Dedifferentiated amniotic fluid mesenchymal stem cell (primary cell): ENCODE measurements at regions not wholly inside any gene's neighbourhood (a gene's known extent, or its start where the extent isn't known, plus 50 kb on each side); places are given as distances from the start of the nearest gene placed in this dataset.

Source experiments
- DNase-seq: peaks from one replicate; pipeline ENCODE4 v3.0.0-alpha.2; 2016; ENCODE audit errors: extremely low spot score

DNA sequence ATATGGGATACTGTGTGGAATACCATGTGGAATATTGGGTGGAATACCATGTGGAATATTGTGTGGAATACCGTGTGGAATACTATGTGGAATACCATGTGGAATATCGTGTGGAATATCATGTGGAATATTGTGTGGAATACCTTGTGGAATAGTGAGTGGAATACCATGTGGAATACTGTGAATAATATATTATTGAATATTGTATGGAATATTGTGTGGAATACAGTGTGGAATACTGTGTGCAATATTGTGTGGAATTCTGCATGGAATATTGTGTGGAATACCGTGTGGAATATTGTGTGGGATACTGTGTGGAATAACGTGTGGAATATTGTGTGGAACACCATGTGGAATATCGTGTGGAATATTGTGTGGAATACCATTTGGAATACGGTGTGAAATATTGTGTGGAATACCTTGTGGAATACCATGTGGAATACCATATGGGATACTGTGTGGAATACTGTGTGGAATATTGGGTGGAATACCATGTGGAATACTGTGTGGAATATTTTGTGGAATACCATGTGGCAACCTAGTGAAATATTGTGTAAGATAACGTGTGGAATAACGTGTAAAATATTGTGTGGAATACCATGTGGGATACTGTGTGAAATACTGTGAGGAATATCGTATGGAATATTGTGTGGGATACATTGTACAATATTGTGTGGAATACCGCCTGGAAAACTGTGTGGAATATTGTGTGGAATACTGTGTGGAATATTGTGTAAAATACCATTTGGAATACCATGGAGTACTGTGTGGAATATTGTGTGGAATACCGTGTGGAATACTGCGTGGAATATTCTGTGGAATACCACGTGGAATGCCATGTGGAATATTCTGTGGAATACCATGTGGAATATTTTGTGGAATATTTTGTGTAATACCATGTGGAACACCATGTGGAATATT lies 133.9 kb upstream of the CHST15 start:
- no peak for DNase-seq

DNA sequence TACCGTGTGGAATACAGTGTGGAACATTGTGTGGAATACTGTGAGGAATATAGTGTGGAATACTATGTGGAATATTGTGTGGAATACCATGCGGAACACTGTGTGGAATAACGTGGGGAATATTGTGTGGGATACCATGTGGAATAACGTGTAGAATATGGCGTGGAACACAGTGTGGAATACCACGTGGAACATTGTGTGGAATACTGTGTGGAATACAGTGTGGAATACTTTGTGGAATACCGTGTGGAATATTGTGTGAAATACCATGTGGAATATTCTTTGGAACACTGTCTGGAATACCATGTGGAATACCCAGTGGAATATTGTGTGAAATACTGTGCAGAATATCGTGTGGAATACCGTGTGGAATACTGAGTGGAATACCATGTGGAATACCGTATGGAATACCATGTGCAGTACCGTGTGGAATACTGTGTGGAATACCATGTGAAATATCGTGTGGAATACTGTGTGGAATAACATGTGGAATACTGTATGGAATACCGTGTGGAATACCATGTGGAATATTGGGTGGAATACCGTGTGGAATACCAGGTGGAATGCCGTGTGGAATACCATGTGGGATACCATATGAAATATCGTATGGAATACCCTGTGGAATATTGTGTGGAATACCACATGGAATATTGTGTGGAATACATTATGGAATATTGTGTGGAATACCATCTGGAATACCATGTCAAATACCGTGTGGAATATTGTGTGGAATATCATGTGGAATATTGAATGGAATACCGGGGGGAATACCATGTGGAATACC lies 133.1 kb upstream of the CHST15 start:
- DNase-seq = no peak

DNA sequence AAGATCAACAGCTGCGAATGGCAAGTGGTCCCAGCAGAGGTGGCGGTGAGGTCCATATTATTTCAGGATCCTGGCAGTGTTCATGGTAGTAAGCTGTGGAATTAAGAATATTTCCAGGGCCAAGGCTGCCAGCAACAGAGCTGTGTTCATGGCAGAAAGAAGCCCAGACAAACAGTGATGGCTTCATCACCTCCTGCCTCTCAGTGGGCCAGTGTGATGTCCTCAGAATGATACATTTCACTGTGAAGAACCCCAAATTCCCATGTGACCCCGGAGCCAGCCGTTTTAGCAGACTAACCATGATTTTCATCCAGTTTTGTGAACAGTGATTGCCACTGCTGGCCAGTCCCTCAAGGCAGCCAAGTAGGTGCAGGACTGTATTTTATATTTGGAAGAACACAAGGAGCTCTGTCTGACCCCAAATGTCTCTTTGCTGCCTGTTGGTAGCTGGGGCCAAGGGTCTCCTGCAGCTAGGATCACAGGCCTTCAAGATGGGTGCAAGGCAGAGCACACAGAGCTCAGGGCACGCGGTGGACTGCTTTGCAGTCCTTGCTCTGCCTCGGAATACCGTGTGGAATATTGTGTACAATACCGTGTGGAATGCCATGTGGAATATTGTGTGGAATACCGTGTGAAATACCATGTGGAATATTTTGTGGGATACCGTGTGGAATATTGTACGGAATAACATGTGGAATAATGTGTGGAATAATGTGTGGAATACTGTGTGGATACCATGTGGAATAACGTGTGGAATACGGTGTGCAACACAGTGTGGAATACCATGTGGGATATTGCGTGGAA lies 132.3 kb upstream of the CHST15 start:
- no peak for DNase-seq

DNA sequence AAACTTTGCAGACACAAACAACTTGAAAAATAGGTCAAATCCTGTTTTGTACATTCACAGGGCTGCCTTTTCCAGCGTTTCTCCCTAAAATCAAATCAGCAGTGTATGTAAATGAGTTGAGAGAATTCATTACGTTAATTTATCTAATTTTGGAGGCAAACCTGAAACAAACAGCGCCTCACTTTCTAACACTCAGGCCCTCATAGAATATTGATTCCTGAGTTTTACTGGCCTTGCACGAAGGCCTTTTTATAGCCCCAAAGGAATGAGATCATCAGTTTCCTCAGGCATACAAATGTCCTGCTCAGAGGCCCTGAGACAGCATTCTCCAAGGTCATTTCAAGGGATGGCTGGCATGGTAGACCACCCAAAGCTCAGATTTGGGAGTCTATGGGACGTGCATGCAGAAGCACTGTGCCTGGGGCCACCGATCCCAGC lies 131.7 kb upstream of the CHST15 start:
- DNase-seq = no peak

DNA sequence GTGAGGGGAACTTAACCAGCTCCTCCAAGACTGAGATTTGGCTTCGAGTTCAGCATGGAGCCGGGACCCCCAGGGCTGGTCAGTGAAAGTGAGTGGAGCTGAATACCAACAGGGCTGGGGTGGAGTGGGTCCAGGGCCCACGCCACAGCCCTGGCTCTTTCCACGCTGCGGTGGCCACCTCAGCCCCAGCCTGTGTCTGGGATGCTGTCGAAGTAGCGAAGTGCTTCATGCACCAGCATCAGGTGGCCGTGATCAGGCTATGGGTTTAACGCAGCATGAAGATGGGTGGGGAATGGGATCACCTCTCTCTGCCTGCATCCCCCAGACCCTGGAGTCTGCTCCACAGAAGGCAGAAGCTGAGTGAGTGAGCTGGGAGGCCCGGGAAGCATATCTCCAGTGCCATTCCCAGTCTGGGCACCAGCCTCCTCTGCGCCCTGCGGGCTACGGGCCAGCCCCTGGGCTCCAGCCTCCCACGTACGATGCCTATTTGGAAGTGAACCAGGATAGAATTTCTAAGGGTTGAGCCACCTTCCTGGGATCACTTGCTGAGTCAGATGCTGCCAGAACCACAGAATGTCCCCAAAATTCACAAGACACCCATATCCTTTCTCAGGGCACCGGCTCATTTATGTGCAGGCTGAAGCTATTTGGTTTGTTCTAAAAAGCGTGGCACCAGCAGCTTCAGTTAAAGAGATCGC lies 131.1 kb upstream of the CHST15 start:
- no peak for DNase-seq

DNA sequence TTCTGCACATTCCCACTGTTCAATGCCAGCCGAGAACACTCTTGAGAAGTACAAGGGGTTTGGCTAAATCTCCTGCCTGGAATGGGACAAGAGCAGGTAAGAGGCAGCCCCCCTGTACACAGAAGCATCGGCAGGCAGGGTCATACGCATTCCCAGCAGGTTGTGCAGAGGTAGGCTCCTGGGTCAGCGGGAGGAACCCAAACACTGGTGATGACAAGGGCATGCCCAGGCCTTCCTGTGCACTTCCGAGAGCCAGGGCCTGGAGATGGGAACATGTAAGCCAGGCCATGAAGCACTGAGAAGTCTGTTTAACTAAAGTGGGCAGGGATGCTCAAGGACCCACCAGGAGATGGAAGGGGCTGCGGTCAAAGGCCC lies 130.3 kb upstream of the CHST15 start:
- DNase-seq = no peak

DNA sequence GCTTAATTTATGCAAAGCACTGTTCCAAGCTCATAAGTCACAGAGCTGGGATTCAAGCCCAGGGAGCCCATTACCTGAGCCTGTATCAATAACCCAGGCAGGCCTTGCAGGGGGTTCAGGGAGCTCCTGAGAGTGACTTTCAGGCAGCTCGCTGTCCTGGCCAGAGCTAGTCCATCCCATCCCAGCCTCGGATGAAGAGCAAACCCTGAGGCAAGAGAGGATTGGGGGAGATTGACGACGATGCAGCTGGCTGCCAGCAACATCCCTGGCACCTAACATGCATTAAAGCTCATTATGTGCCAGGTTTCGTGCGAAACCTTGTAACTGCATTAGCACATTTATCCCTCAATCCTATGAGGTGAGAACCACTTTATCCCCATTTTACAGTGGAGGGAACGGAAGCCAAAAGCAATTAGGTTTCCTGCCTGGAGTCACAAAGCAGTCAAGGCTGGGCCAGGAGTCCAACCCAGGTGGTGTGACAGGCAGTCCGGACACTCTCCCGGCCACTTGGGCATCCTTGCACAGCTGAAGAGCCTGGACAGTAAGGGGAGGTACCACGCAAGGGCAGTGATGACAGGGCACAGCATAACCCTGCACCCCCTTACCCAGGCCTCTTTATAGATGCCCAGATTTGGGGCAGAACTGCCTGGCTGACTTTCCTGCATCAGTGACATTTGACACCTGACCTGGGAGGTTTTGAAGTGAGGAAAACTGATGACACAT lies 129.8 kb upstream of the CHST15 start:
- no peak for DNase-seq

DNA sequence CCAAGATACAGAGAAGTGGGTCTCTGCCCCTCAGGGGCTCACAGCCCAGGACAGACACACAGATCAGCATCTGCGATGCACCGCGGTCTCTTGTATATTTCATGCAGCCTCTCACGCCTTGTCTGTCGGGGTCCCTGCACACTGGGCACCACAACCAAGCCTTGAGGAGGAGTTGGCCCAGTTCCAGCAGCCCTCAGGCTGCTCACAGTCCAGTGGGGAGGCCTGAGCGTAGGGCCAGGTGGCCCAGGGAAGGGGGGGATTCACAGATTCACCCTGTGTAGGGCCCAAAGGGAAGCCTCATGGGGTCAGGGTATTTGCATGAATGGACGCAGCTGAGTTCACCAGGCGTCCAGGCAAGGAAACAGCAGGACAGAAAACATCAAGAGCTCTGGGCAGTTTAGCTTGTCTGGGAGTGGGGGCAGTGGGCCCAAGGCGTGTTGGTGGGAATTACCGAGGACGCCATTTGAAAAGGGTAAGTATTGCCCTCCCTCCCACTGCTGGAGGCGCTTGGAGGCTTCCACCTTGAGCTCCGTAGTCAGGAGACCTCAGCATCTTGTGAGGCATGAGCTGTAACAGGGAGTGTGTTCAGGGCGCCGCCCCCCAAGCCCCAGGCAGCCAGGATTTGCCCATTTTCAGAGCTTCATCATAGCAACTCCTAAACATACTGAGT lies 129.1 kb upstream of the CHST15 start:
- no peak for DNase-seq

DNA sequence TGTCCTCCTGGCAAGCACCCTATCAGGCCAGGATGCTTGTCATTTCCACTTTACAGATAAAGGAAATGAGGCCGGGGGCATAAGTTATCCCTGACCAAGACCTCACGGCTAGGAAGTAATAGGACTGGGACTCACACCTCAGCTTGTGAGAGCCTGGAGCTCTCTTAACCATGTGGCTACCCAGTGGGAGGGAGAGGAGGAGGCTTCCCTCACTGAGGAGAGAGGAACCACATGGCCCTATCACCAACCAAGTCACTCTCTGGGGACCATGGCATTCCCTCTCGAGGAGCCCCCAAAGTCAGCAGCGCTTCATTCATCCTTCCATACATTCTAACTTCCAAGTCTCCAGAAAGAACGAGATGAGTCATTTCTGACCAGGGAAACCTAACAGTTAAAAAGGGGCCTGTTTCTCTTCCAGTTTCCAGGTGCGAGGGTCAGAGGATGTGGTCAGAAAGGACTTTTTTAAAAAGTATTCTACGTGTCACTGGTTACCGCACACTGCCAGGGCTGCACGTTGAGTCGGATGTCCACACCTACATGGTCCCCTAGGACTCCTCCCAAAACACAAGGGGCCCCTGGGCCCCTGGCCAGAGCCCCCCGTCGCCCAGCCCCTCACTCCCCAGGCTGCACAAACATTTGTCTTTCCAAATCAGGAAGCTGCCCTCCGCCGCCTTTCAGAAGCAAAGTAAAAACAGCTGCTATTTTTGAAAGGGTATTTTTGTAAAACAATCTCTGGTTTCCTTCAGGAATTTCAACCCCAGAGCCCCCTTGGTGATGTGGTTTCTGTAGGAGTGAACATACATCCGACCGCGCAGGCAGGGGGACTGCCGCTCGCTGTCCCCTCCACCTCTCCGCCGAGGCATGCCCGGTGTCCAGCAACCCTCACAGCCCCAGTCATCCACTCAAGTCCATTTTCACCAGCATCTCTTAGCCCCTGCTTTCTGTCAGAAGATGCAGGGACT lies 128.2 kb upstream of the CHST15 start:
- DNase-seq = no peak

DNA sequence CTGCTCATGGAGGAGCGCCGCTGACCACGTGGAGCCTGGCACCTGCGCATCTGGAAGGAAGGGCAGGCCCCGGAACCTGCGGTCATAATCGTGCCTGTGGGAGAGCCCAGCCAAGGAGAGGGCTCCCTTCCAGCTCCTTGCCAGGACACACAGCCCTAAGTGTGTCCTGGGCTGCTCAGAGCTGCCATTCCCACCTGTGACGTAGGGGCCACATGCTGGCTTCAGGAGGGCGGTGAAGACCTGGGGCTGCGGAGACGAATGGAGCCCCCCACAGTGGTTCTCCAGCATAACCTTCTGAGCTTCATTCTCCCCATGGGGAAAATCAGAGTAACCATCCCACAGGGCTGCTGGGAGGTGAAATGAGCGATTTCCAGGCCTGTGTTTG lies 127.6 kb upstream of the CHST15 start:
- DNase-seq = no peak

DNA sequence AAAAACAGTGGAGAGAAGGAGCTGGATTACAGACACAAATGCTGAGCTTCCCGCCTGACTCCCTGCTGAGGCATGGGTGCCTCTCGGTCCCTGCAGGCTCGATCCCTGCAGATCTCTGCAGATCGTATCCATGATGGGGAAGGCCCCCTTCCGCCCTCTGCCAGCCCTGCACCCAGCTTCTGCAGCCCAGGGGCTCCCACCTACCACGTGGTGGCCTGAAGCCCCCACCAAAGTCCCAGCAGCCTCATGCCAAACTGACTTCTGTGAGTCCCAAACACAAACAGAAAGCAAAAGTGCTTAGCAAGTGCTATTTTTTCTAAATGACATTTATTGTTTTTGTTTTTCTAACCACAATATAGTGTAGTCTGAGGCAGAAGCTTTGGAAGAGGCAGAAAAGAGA lies 127.1 kb upstream of the CHST15 start:
- DNase-seq = no peak

DNA sequence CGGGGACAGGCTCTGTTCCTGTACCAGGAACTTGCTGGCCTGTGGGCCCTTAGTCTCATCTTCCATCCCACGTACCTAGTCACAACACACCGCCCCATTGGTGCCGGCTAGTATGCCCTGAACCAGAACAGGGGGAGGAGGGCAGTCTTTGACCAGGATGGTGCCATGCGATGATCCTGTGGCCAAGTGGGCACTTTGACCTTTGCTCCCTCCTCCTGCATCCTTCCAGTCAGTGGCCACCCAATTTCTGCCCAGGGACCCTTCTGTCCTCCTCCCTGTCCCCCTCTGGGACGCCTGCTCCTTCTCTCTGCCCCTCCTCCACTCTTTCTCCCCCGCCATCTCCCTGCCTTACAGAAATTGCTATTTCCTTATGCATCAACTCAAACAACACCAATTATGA lies 126.3 kb upstream of the CHST15 start:
- no peak for DNase-seq

DNA sequence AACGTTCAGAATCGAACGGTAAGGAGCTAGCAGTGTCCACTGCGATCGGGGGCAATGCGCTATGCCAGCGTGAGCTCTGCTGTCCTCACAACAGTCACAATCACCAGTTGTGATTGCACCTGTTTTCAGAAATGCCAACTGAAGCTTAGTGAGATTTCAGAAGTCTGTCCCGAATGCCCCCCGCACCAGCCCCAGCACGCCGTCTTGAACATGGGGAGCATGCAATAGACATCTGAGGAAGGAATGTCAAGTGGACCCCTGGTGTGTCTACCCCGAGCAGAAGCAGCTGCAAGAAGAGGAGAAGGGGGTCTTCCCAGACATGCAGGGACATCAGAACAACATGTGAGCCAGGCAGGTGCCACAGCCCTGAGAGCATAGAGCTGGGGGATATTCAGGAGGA lies 125.7 kb upstream of the CHST15 start:
- no peak for DNase-seq

DNA sequence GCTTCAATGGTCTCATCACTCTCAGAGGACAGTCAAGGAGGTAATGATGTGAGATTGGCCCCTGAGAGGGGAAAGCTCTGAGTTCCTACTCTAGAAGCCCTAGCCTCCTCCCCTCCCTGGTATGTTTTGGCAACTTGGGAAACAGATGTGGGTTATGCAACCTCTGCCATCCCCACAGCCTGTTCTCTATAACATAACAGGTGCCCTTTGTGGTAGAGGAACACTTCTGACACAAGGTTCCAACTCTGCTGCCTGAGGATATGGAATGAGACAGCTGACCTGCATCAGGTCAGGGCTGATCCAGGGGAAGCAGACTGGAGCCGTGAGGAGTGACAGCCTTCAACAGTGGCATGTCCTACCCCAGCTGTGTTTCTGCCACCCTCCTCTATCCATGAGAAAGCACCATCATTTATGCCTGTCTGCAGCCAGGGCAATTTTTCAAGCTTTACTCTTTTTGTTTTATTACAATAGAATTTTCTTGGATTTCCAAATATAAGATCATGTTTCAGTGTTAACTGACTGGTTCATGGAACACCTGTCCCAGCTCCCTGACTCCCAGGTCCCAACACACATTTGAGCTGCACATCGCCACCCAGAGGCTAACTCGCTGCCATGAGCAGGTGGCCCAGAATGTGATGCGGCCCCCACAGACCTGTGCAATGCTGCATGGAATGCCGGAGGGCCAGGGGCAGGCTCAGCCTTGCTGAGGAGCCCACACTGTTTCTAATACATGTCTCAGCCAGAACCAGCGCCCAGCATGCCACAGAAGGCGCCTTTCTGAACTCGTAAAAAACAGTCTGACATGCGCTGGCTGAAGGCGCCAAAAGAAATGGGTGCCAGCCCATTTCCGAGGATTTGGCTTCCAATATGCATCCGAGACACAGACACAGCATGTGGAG lies 124.8 kb upstream of the CHST15 start:
- DNase-seq = no peak

DNA sequence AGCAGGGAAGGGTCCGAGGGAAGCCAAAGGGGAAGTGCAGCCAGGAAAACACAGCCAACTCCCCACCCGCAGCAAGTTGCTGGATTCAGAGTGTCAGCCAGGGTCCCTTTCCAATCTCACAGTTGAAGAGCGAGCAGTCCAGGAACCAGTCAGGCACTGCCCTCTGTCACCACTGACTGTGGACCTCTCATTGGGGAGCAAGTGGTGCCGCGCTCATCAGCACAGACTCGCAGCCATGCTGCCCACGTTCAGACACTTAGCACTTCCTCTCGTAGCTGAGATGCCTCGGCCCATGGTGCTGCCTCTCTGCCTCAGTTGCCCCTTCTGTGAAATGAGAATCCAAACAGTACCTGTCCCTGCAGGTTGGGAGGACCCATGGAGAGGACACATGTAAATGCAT lies 123.6 kb upstream of the CHST15 start:
- no peak for DNase-seq

DNA sequence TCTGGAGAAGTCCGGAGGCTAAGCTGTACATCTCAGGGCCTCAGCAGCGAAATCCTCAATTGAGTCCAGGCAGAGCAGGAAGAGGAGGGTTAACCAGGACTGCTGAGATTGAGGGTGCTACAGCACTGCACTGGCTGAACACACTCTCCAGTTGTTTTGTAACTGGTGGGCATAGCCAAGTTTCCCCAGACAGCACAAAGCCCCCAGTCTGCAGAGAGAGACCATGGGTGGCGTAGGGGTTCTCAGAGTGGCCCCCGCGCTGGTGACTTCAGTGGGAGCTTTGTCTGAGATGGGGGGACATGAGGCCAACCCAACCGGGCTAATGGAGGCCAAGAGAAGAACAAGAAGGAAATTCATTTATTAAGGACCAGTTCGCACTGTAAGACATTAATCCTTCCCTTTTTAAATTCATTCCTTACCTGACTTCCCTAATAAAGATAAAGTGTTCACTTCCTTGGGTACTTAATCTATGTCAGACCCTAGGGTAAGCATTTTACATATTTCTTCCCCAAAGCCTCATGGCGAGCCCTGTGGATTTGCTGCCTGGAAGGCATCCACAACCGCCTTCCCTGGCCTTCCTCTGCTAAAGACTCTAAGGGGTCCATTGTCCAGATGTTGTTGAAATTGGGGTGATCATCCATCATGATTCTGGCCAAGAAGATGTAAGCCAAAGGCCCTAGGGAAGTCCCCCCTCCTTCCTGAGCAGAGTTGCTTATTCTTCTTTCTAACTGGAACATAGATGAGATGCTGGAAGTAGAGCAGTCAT lies 121.4 kb upstream of the CHST15 start:
- DNase-seq = no peak

DNA sequence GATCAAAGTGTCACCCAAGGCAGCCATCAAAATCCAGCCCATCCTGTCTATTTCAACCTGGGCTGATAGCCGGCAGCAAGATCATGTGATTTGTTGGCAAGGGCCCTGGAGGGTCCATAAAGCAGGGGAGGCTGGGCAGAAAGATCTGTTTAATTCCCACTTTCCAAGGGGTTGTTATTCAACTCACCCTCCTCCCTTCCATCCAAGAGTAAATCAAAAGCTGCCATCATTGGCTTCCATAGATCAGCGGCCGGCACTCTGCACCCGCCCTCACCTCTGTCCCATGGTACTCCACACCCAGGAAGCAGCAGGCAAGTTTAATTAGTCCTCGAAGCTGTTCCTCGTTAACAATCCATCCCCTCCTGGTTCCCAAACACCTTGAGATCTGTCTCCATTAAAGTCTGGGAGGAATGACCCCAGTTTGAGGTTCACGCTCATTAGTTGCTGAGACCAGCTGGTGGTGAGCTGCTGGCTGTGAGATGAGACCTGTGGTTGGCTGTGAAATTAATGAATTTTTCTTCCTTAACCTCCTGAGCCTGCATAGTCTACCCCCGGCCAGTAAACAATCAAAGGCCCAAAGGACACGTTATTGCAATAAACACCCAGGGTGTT lies 120.6 kb upstream of the CHST15 start:
- DNase-seq = no peak
